BE2C (cell line): ENCODE measurements at regions not wholly inside any gene's neighbourhood (a gene's known extent, or its start where the extent isn't known, plus 50 kb on each side); places are given as distances from the start of the nearest gene placed in this dataset.

Source experiments
- DNase-seq: peaks from one replicate; pipeline ENCODE4 v3.0.0-alpha.2; 2020
- H3K27me3 ChIP-seq: fragments of 250-450 bp; sonication (Bioruptor Pico); 2 replicates; pipeline ENCODE4 v1.5.1; 2020; ENCODE audit warnings: mild to moderate bottlenecking
- H3K36me3 ChIP-seq: fragments of 250-450 bp; sonication (Bioruptor Pico); 2 replicates; pipeline ENCODE4 v1.5.1; 2020; ENCODE audit warnings: mild to moderate bottlenecking
- H3K4me1 ChIP-seq: fragments of 250-450 bp; sonication (Bioruptor Pico); 2 replicates; pipeline ENCODE4 v1.5.1; 2020
- H3K4me3 ChIP-seq: 2 replicates; pipeline ENCODE4 v1.5.1; 2011; ENCODE audit warnings: low read depth, low read length
- H3K9me3 ChIP-seq: fragments of 250-450 bp; sonication (Bioruptor Pico); 2 replicates; pipeline ENCODE4 v1.5.1; 2020
- CTCF ChIP-seq: IDR thresholded peaks from 2 replicates; pipeline ENCODE4 v1.5.1; 2012; ENCODE audit warnings: mild to moderate bottlenecking, low read depth, low read length

- Histone ChIP-seq H3K4me1 (no peaks in the 10 kb centered on the region), H3K9me3 (no peaks in the 10 kb centered on the region), H3K27me3 (peaks cover 4% of the 10 kb centered on the region; the same call in 1 of the 2 replicates), H3K36me3 (no peaks in the 10 kb centered on the region), H3K4me3 (no peak overlapping the region)
- DNase-seq = no peak
- no peak for TF ChIP-seq CTCF
Observed at GRCh38 chr13:44004878-44005277, 125.2 kb downstream of the LACC1 start.

- DNase-seq = no peak
- H3K4me1 ChIP-seq = no peaks in the 10 kb centered on the region
- no peak for TF ChIP-seq CTCF
Observed at GRCh38 chr13:44007451-44007850, 127.7 kb downstream of the LACC1 start.

GRCh38 chr13:44011036-44011435 is 131.3 kb downstream of the LACC1 start:
- no peak overlapping the region for H3K4me3 ChIP-seq
- no peak for DNase-seq
- H3K9me3 ChIP-seq = no peaks in the 10 kb centered on the region
- no peak for TF ChIP-seq CTCF
- H3K4me1 ChIP-seq = no peaks in the 10 kb centered on the region
- no peaks in the 10 kb centered on the region for H3K36me3 ChIP-seq
- no peaks in the 10 kb centered on the region for H3K27me3 ChIP-seq

More at GRCh38 chr13:44007451-44007850, 127.7 kb downstream of the LACC1 start:
- Histone ChIP-seq H3K4me3 (no peak overlapping the region), H3K9me3 (no peaks in the 10 kb centered on the region), H3K36me3 (no peaks in the 10 kb centered on the region), H3K27me3 (peaks cover 4% of the 10 kb centered on the region; the same call in 1 of the 2 replicates)

- Histone ChIP-seq H3K36me3 (no peaks in the 10 kb centered on the region), H3K9me3 (no peaks in the 10 kb centered on the region), H3K27me3 (no peaks in the 10 kb centered on the region), H3K4me3 (no peak overlapping the region), H3K4me1 (no peaks in the 10 kb centered on the region)
- TF ChIP-seq CTCF = no peak
- DNase-seq = no peak
Observed at GRCh38 chr13:44012910-44013757, 133.4 kb downstream of the LACC1 start.

GRCh38 chr13:44013758-44014291 is 134.1 kb downstream of the LACC1 start:
- H3K27me3 ChIP-seq = no peaks in the 10 kb centered on the region
- no peaks in the 10 kb centered on the region for H3K9me3 ChIP-seq
- no peak for DNase-seq
- no peaks in the 10 kb centered on the region for H3K4me1 ChIP-seq
- H3K4me3 ChIP-seq = no peak overlapping the region
- no peaks in the 10 kb centered on the region for H3K36me3 ChIP-seq
- no peak for TF ChIP-seq CTCF

GRCh38 chr13:44014501-44014900 is 134.8 kb downstream of the LACC1 start:
- no peak for TF ChIP-seq CTCF
- Histone ChIP-seq H3K36me3 (no peaks in the 10 kb centered on the region), H3K9me3 (no peaks in the 10 kb centered on the region), H3K4me1 (no peaks in the 10 kb centered on the region), H3K4me3 (no peak overlapping the region), H3K27me3 (no peaks in the 10 kb centered on the region)
- no peak for DNase-seq
